IMR-90 (cell line): ENCODE measurements at regions not wholly inside any gene's neighbourhood (a gene's known extent, or its start where the extent isn't known, plus 50 kb on each side); places are given as distances from the start of the nearest gene placed in this dataset.

Experiments used
- ATAC-seq: fragments of 200-7000 bp; cut with Tn5 transposase; 2 replicates; pipeline ENCODE4 v1.9.1; 2020; ENCODE audit warnings: low read depth, mild to moderate bottlenecking, moderate library complexity
- BruUV-seq: library from RNA; stranded (reverse); fragments of 400-500 nt; replicated peaks from 2 replicates; lab custom pipeline; 2021; lab: Mats Ljungman, UMichigan
- CTCF ChIA-PET: fragments of 300-600 bp; formaldehyde crosslinking; extraction: SDS; loops from one replicate; lab custom pipeline; 2021; ENCODE audit warnings: antibody characterized with exemption; lab: Yijun Ruan, JAX
- POLR2A ChIA-PET: fragments of 300-600 bp; sonication (Branson Sonifier 250); formaldehyde crosslinking; loops from one replicate; lab custom pipeline; 2022; ENCODE audit warnings: antibody characterized with exemption; ENCODE audit not compliant: unreplicated experiment; lab: Charles Lee
- DNase-seq: peaks from one replicate; pipeline ENCODE4 v3.0.0; 2013
- H2AFZ ChIP-seq: replicated peaks from 2 replicates; pipeline ENCODE3; 2013; ENCODE audit warnings: low read length, mild to moderate bottlenecking; ENCODE audit not compliant: poor library complexity
- H2AK5ac ChIP-seq: 2 replicates; pipeline ENCODE4 v1.6.1; 2013; ENCODE audit warnings: low read depth, low read length, inconsistent platforms
- H2AK9ac ChIP-seq: replicated peaks from 2 replicates; pipeline ENCODE3; 2013; ENCODE audit warnings: mild to moderate bottlenecking, low read depth, low read length, moderate library complexity; ENCODE audit not compliant: poor library complexity
- H2BK120ac ChIP-seq: 2 replicates; pipeline ENCODE4 v1.6.1; 2013; ENCODE audit warnings: low read depth, low read length, inconsistent platforms
- H2BK15ac ChIP-seq: 3 replicates; pipeline ENCODE4 v1.6.1; 2013; ENCODE audit warnings: low read depth, low read length, inconsistent platforms
- H2BK20ac ChIP-seq: 2 replicates; pipeline ENCODE4 v1.6.1; 2013; ENCODE audit warnings: low read depth, mild to moderate bottlenecking, inconsistent platforms, low read length, moderate library complexity
- H2BK5ac ChIP-seq: 2 replicates; pipeline ENCODE4 v1.6.1; 2013; ENCODE audit warnings: mild to moderate bottlenecking, low read depth, low read length, inconsistent platforms; ENCODE audit not compliant: poor library complexity, severe bottlenecking
- H3K14ac ChIP-seq: replicated peaks from 2 replicates; pipeline ENCODE4 v1.6.1; 2013; ENCODE audit warnings: low read depth, low read length, inconsistent platforms
- H3K18ac ChIP-seq: 2 replicates; pipeline ENCODE4 v1.6.1; 2013; ENCODE audit warnings: low read depth, low read length, control low read depth
- H3K23ac ChIP-seq: 2 replicates; pipeline ENCODE4 v1.6.1; 2013; ENCODE audit warnings: low read depth, low read length, inconsistent platforms
- H3K27ac ChIP-seq: 2 replicates; pipeline ENCODE4 v1.5.1; 2013; ENCODE audit warnings: mild to moderate bottlenecking, control low read depth, low read length; ENCODE audit not compliant: insufficient read depth
- H3K27me3 ChIP-seq: 2 replicates; pipeline ENCODE4 v1.6.1; 2013; ENCODE audit warnings: low read length; ENCODE audit not compliant: control insufficient read depth, insufficient read depth
- H3K36me3 ChIP-seq: 2 replicates; pipeline ENCODE4 v1.6.1; 2013; ENCODE audit warnings: low read length, mixed read lengths; ENCODE audit not compliant: control insufficient read depth, insufficient read depth
- H3K4ac ChIP-seq: 2 replicates; pipeline ENCODE4 v1.6.1; 2013; ENCODE audit warnings: low read depth, low read length, inconsistent platforms
- H3K4me1 ChIP-seq: 2 replicates; pipeline ENCODE4 v1.6.1; 2013; ENCODE audit warnings: low read length, mixed read lengths; ENCODE audit not compliant: control insufficient read depth, insufficient read depth
- H3K4me2 ChIP-seq: 2 replicates; pipeline ENCODE4 v1.6.1; 2013; ENCODE audit warnings: low read depth, mild to moderate bottlenecking, control low read depth, low read length, moderate library complexity
- H3K4me3 ChIP-seq: 2 replicates; pipeline ENCODE4 v1.5.1; 2013; ENCODE audit warnings: low read depth, mild to moderate bottlenecking, control low read depth, low read length, moderate library complexity; ENCODE audit not compliant: insufficient read depth
- H3K56ac ChIP-seq: 2 replicates; pipeline ENCODE4 v1.6.1; 2013; ENCODE audit warnings: low read length, inconsistent platforms; ENCODE audit not compliant: insufficient read depth; ENCODE audit errors: extremely low read depth
- H3K79me1 ChIP-seq, 2 experiments: 2 replicates each; pipeline ENCODE4 v1.6.1; 2013; ENCODE audit warnings: low read length in 2 of 2, inconsistent platforms in 1 of 2, low read depth in 1 of 2
- H3K9ac ChIP-seq: 2 replicates; pipeline ENCODE4 v1.6.1; 2013; ENCODE audit warnings: low read depth, low read length, control low read depth
- H3K9me1 ChIP-seq: 2 replicates; pipeline ENCODE4 v1.6.1; 2013; ENCODE audit warnings: low read length, inconsistent platforms; ENCODE audit not compliant: insufficient read depth
- H3K9me3 ChIP-seq: 2 replicates; pipeline ENCODE4 v1.6.1; 2013; ENCODE audit warnings: low read length; ENCODE audit not compliant: control insufficient read depth, insufficient read depth
- H4K20me1 ChIP-seq: 2 replicates; pipeline ENCODE4 v1.6.1; 2013; ENCODE audit warnings: low read length, inconsistent platforms; ENCODE audit not compliant: insufficient read depth
- H4K5ac ChIP-seq: 2 replicates; pipeline ENCODE4 v1.6.1; 2013; ENCODE audit warnings: mild to moderate bottlenecking, low read depth, low read length, control low read depth
- H4K8ac ChIP-seq, 2 experiments: 2 replicates each; pipeline ENCODE4 v1.6.1; 2013; ENCODE audit warnings: low read depth in 2 of 2, low read length in 2 of 2, control low read depth in 1 of 2, inconsistent platforms in 1 of 2
- H4K91ac ChIP-seq: 2 replicates; pipeline ENCODE4 v1.6.1; 2013; ENCODE audit warnings: low read depth, low read length, inconsistent platforms; ENCODE audit not compliant: insufficient read depth
- BHLHE40 ChIP-seq: fragments of 150-350 bp; IDR thresholded peaks from 2 replicates; pipeline ENCODE4 v1.6.1; 2016; ENCODE audit warnings: mild to moderate bottlenecking, low read depth, low read length
- SMC3 ChIP-seq: fragments of 150-350 bp; IDR thresholded peaks from 2 replicates; pipeline ENCODE4 v1.6.1; 2016; ENCODE audit warnings: low read depth, mild to moderate bottlenecking, antibody characterized with exemption, low read length, moderate library complexity
- WGBS, 2 experiments: methylation state at CpG; one replicate each; pipeline versions ENCODE4 v1.1.5 to v1.1.7; 2013; ENCODE audit warnings: missing lambda C conversion rate in 2 of 2; ENCODE audit not compliant: insufficient read length in 1 of 2; ENCODE audit errors: extremely low coverage in 2 of 2; 5-methylcytosine and 5-hydroxymethylcytosine counted together
- dilution Hi-C: fragments of 300-500 bp; cut with HindIII; formaldehyde crosslinking; loops from one replicate; pipeline ENCODE4 v1.14.3; 2018; ENCODE audit warnings: low sequenced_read_pairs; ENCODE audit not compliant: unreplicated experiment
- in situ Hi-C: fragments of 300-500 bp; cut with MboI; formaldehyde crosslinking; loops from 3 replicates; pipeline ENCODE4 v1.14.3; 2019; ENCODE audit warnings: low sequenced_read_pairs, inconsistent platforms, mixed read lengths
- intact Hi-C: fragments of 100-400 bp; cut with micrococcal nuclease; formaldehyde crosslinking; loops from 2 replicates; pipeline ENCODE4 v1.10.0; 2022
- TF ChIP-seq, protein P1 (sequence below): conservative IDR thresholded peaks from 2 replicates; pipeline ENCODE4 v1.5.1; 2012; ENCODE audit warnings: mild to moderate bottlenecking, low read depth, low read length, improper control_type of control experiment

DNA sequence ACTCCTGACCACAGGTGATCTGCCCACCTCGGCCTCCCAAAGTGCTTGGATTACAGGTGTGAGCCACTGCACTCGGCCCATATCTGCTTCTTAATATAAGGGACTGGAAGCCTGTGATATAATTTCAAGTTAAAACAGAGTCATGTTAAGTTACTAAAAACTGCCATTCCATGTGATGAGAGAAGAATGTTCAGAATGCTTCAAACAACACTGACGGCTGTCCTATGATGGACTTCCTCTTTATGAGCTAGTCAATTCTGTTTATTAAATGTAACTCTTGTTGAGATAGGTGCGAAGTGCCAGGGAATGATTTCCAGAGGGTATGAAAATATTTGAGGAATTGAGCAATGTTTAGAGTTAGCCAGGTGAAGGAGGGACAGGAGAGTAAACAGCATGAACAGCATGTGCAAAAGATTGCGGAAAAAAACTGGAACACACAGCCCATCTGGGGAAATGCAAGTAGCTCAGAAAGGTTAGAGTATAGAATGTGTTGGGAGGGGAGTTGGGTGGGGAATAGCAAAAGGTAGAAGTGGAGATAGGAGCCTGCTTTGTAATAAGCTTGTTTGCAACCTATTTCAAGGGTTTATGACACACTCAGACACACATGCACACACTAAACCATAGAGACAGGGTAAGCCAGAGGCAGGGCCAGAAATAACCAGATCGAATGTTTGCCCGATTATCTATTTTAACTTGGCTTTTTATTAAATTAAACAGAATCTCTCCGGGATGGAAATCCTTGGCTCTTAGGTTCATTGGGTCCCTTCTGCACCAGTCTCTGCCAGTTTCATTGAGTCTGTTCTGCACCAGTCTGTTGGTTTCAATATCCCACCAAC, 135.6 kb upstream of the COX10 start:
- no peak overlapping the region for H2BK20ac ChIP-seq
- no peak overlapping the region for H2AK5ac ChIP-seq
- no peak overlapping the region for H2BK120ac ChIP-seq
- H3K4me2 ChIP-seq, result no peak overlapping the region
- DNase-seq, result no peak
- no peak for TF ChIP-seq SMC3
- TF ChIP-seq, protein P1, sequence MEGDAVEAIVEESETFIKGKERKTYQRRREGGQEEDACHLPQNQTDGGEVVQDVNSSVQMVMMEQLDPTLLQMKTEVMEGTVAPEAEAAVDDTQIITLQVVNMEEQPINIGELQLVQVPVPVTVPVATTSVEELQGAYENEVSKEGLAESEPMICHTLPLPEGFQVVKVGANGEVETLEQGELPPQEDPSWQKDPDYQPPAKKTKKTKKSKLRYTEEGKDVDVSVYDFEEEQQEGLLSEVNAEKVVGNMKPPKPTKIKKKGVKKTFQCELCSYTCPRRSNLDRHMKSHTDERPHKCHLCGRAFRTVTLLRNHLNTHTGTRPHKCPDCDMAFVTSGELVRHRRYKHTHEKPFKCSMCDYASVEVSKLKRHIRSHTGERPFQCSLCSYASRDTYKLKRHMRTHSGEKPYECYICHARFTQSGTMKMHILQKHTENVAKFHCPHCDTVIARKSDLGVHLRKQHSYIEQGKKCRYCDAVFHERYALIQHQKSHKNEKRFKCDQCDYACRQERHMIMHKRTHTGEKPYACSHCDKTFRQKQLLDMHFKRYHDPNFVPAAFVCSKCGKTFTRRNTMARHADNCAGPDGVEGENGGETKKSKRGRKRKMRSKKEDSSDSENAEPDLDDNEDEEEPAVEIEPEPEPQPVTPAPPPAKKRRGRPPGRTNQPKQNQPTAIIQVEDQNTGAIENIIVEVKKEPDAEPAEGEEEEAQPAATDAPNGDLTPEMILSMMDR, result no peak
- no peak for TF ChIP-seq BHLHE40
- H3K56ac ChIP-seq, result no peak overlapping the region
- no peak overlapping the region for H4K91ac ChIP-seq
- BruUV-seq, result no TSS peak
- H3K27ac ChIP-seq, result no peak overlapping the region
- H2AK9ac ChIP-seq, result no peak overlapping the region
- H2BK15ac ChIP-seq, result no peak overlapping the region
- H3K14ac ChIP-seq, result no peak overlapping the region
- H3K36me3 ChIP-seq, result no peaks in the 10 kb centered on the region
- H3K9me1 ChIP-seq, result no peaks in the 10 kb centered on the region
- WGBS, 2 experiments, result 18% methylated on average over 2 of the region's 8 CpGs; no CpG with 5 or more reads in 1 of the 2 experiments
- in situ Hi-C loops (no loop called here), intact Hi-C loops (no loop called here), dilution Hi-C loops (no loop called here)
- H2BK5ac ChIP-seq, result no peak overlapping the region
- H3K18ac ChIP-seq, result no peak overlapping the region
- no peak overlapping the region for H3K23ac ChIP-seq
- ATAC-seq, result no peak
- no peaks in the 10 kb centered on the region for H3K79me1 ChIP-seq
- no peak overlapping the region for H4K5ac ChIP-seq
- H3K4me1 ChIP-seq, result no peaks in the 10 kb centered on the region
- no peak overlapping the region for H3K4me3 ChIP-seq
- H3K4ac ChIP-seq, result no peak overlapping the region
- H3K27me3 ChIP-seq, result no peaks in the 10 kb centered on the region
- H4K8ac ChIP-seq, result no peak overlapping the region
- ChIA-PET POLR2A (no interaction called here), CTCF (interaction anchor here (0.7 kb wide), 1 partner anchor 18 kb away, joined by 3 read pairs; no protein-coding TSS in a partner anchor)
- no peak overlapping the region for H3K9ac ChIP-seq
- no peaks in the 10 kb centered on the region for H4K20me1 ChIP-seq
- no peaks in the 10 kb centered on the region for H3K9me3 ChIP-seq
- no peak overlapping the region for H2AFZ ChIP-seq
